SU-DHL-6 (cell line): ENCODE measurements at regions not wholly inside any gene's neighbourhood (a gene's known extent, or its start where the extent isn't known, plus 50 kb on each side); places are given as distances from the start of the nearest gene placed in this dataset.

Experiments
- H2AFZ ChIP-seq: fragments of 200-600 bp; sonication (generic); 2 replicates; pipeline ENCODE4 v1.6.1; 2014; ENCODE audit warnings: low read depth, mild to moderate bottlenecking, moderate library complexity, mixed read lengths, antibody characterized with exemption, low read length; ENCODE audit not compliant: severe bottlenecking
- H3F3A ChIP-seq: fragments of 200-600 bp; shearing (Covaris generic); 2 replicates; pipeline ENCODE4 v1.6.0; 2016; ENCODE audit warnings: antibody characterized with exemption, mild to moderate bottlenecking; ENCODE audit not compliant: insufficient read depth
- H3K27ac ChIP-seq: fragments of 200-600 bp; sonication (generic); 2 replicates; pipeline ENCODE4 v1.5.1; 2016; ENCODE audit warnings: low read depth, mild to moderate bottlenecking, low read length, moderate library complexity, mixed read lengths
- H3K27me3 ChIP-seq: fragments of 200-600 bp; sonication (generic), shearing (Covaris generic); 2 replicates; pipeline ENCODE4 v1.6.0; 2014; ENCODE audit warnings: mild to moderate bottlenecking, low read length
- H3K36me3 ChIP-seq: fragments of 200-600 bp; sonication (generic); 2 replicates; pipeline ENCODE4 v1.6.1; 2014; ENCODE audit warnings: mild to moderate bottlenecking, low read length, mixed read lengths
- H3K4me2 ChIP-seq: fragments of 300-600, 200-600 bp; shearing (Covaris generic), sonication (generic); 2 replicates; pipeline ENCODE4 v1.6.0; 2014; ENCODE audit warnings: low read length, low read depth, mild to moderate bottlenecking; ENCODE audit not compliant: poor library complexity, severe bottlenecking
- H3K4me3 ChIP-seq: fragments of 200-600 bp; sonication (generic); 2 replicates; pipeline ENCODE4 v1.5.1; 2014; ENCODE audit warnings: antibody characterized with exemption, low read length, mild to moderate bottlenecking, mixed read lengths; ENCODE audit not compliant: insufficient read depth, poor library complexity, severe bottlenecking
- H3K79me2 ChIP-seq: fragments of 200-600 bp; sonication (generic); 2 replicates; pipeline ENCODE4 v1.6.1; 2014; ENCODE audit warnings: mild to moderate bottlenecking, low read length, moderate library complexity; ENCODE audit not compliant: insufficient read depth
- H3K9ac ChIP-seq: fragments of 200-600 bp; sonication (generic); 2 replicates; pipeline ENCODE4 v1.7.0; 2014; ENCODE audit warnings: mild to moderate bottlenecking, low read length
- H3K9me2 ChIP-seq: fragments of 200-600 bp; sonication (generic); replicated peaks from 2 replicates; pipeline ENCODE4 v1.6.1; 2014; ENCODE audit warnings: low read length; ENCODE audit not compliant: insufficient read depth
- H3K9me3 ChIP-seq: fragments of 200-600 bp; sonication (generic); 2 replicates; pipeline ENCODE4 v1.6.1; 2014; ENCODE audit warnings: low read length, mixed read lengths; ENCODE audit not compliant: insufficient read depth
- H4K20me1 ChIP-seq: fragments of 200-600 bp; sonication (generic); 2 replicates; pipeline ENCODE4 v1.6.1; 2014; ENCODE audit warnings: low read depth, mild to moderate bottlenecking, antibody characterized with exemption, low read length, moderate library complexity, mixed read lengths
- CTCF ChIP-seq: fragments of 200-600 bp; sonication (generic); IDR thresholded peaks from one replicate; pipeline ENCODE4 v1.5.1; 2017; ENCODE audit warnings: antibody characterized with exemption, mild to moderate bottlenecking, low read length, moderate library complexity; ENCODE audit not compliant: insufficient read depth, poor library complexity, severe bottlenecking
- EZH2phosphoT487 ChIP-seq: fragments of 200-600 bp; sonication (generic), shearing (Covaris generic); conservative IDR thresholded peaks from 2 replicates; pipeline ENCODE4 v1.6.1; 2018; ENCODE audit warnings: mild to moderate bottlenecking, antibody characterized with exemption, low read length, moderate library complexity, mixed read lengths

GRCh38 chr7:67619175-67619574, 622.5 kb downstream of the TYW1 start:
- Histone ChIP-seq H4K20me1 (no peaks in the 10 kb centered on the region), H3K27ac (no peak overlapping the region), H3K36me3 (no peaks in the 10 kb centered on the region), H3F3A (no peaks in the 10 kb centered on the region), H3K9me3 (no peaks in the 10 kb centered on the region), H3K9ac (no peak overlapping the region), H3K4me3 (no peak overlapping the region), H3K4me2 (no peak overlapping the region), H2AFZ (no peak overlapping the region), H3K79me2 (no peaks in the 10 kb centered on the region), H3K27me3 (no peaks in the 10 kb centered on the region), H3K9me2 (no peaks in the 10 kb centered on the region)
- TF ChIP-seq EZH2phosphoT487 (no peak), CTCF (no peak)

- Histone ChIP-seq H3K4me2 (no peak overlapping the region), H3K9me2 (no peaks in the 10 kb centered on the region), H3K36me3 (no peaks in the 10 kb centered on the region), H3K27ac (no peak overlapping the region), H3K79me2 (no peaks in the 10 kb centered on the region), H2AFZ (no peak overlapping the region), H3K4me3 (no peak overlapping the region), H3K9ac (no peak overlapping the region), H3F3A (no peaks in the 10 kb centered on the region), H3K9me3 (no peaks in the 10 kb centered on the region), H3K27me3 (no peaks in the 10 kb centered on the region), H4K20me1 (no peaks in the 10 kb centered on the region)
- TF ChIP-seq CTCF: no peak
- TF ChIP-seq EZH2phosphoT487: no peak
Observed at GRCh38 chr7:67620216-67620933, 623.7 kb downstream of the TYW1 start.

- H3K9ac ChIP-seq: no peak overlapping the region
- H3F3A ChIP-seq: no peaks in the 10 kb centered on the region
- no peaks in the 10 kb centered on the region for H3K36me3 ChIP-seq
- TF ChIP-seq CTCF: no peak
- TF ChIP-seq EZH2phosphoT487: no peak
- no peaks in the 10 kb centered on the region for H3K79me2 ChIP-seq
- H3K4me2 ChIP-seq: no peak overlapping the region
- no peaks in the 10 kb centered on the region for H4K20me1 ChIP-seq
- H3K27me3 ChIP-seq: no peaks in the 10 kb centered on the region
- H3K9me3 ChIP-seq: no peaks in the 10 kb centered on the region
- H3K4me3 ChIP-seq: no peak overlapping the region
- H3K9me2 ChIP-seq: no peaks in the 10 kb centered on the region
- no peak overlapping the region for H2AFZ ChIP-seq
- no peak overlapping the region for H3K27ac ChIP-seq
Observed at GRCh38 chr7:67621704-67622103, 625.1 kb downstream of the TYW1 start.
